ENCODE measurements at regions not wholly inside any gene's neighbourhood (a gene's known extent, or its start where the extent isn't known, plus 50 kb on each side); places are given as distances from the start of the nearest gene placed in this dataset.

- DNase-seq (ENCODE audit: low read depth), result peak; percentile 85
Observed at GRCh38 chr20:4513720-4514119, 172.5 kb upstream of the PRNP start.

- peak; percentile 80 for DNase-seq (ENCODE audit: low read depth)
Observed at GRCh38 chr20:4512891-4513550, 173.2 kb upstream of the PRNP start.

- DNase-seq (ENCODE audit: low read depth), result no peak
Observed at GRCh38 chr20:4511776-4512175, 174.5 kb upstream of the PRNP start.

GRCh38 chr20:4509825-4510522 lies 176.3 kb upstream of the PRNP start:
- DNase-seq (ENCODE audit: low read depth), result no peak

- DNase-seq (ENCODE audit: low read depth), result no peak
Observed at GRCh38 chr20:4508773-4509172, 177.5 kb upstream of the PRNP start.

- DNase-seq (ENCODE audit: low read depth), result peak; percentile 51
Observed at GRCh38 chr20:4507288-4507719, 179.0 kb upstream of the PRNP start.

- no peak for DNase-seq (ENCODE audit: low read depth)
Observed at GRCh38 chr20:4504814-4505213, 181.4 kb upstream of the PRNP start.

GRCh38 chr20:4502756-4503155 lies 183.5 kb upstream of the PRNP start:
- no peak for DNase-seq (ENCODE audit: low read depth)

GRCh38 chr20:4493386-4493785 lies 192.9 kb upstream of the PRNP start:
- no peak for DNase-seq (ENCODE audit: low read depth)

- no peak for DNase-seq (ENCODE audit: low read depth)
Observed at GRCh38 chr20:4491643-4492042, 194.6 kb upstream of the PRNP start.

GRCh38 chr20:4490606-4491280 lies 195.5 kb upstream of the PRNP start:
- no peak for DNase-seq (ENCODE audit: low read depth)

GRCh38 chr20:4490045-4490444 lies 196.2 kb upstream of the PRNP start:
- DNase-seq (ENCODE audit: low read depth), result no peak

GRCh38 chr20:4488407-4489339 lies 197.6 kb upstream of the PRNP start:
- peak; percentile 63 for DNase-seq (ENCODE audit: low read depth)

- DNase-seq (ENCODE audit: low read depth), result no peak
Observed at GRCh38 chr20:4484379-4484997, 201.8 kb upstream of the PRNP start.

GRCh38 chr20:4483961-4484360 lies 202.3 kb upstream of the PRNP start:
- DNase-seq (ENCODE audit: low read depth), result no peak

GRCh38 chr20:4483486-4483885 lies 202.8 kb upstream of the PRNP start:
- DNase-seq (ENCODE audit: low read depth), result peak; percentile 9

- DNase-seq (ENCODE audit: low read depth), result no peak
Observed at GRCh38 chr20:4480104-4480503, 206.2 kb upstream of the PRNP start.

- DNase-seq (ENCODE audit: low read depth), result peak; percentile 46
Observed at GRCh38 chr20:4476903-4477500, 209.3 kb upstream of the PRNP start.

- DNase-seq (ENCODE audit: low read depth), result peak; percentile 36
Observed at GRCh38 chr20:4472906-4473305, 213.3 kb upstream of the PRNP start.

GRCh38 chr20:4471221-4471620 lies 215.0 kb upstream of the PRNP start:
- DNase-seq (ENCODE audit: low read depth), result no peak

- peak; percentile 16 for DNase-seq (ENCODE audit: low read depth)
Observed at GRCh38 chr20:4470375-4470774, 215.9 kb upstream of the PRNP start.
